Thoracic aorta (tissue), 2 donors: ENCODE measurements at regions not wholly inside any gene's neighbourhood (a gene's known extent, or its start where the extent isn't known, plus 50 kb on each side); places are given as distances from the start of the nearest gene placed in this dataset.

Experiments used
- ATAC-seq: fragments of 150-250 bp; one replicate; pipeline ENCODE4 v1.8.0; 2017; ENCODE audit warnings: low read depth; ENCODE audit not compliant: insufficient number of reproducible peaks, low FRiP score
- DNase-seq: peaks from one replicate; pipeline ENCODE4 v3.0.0-alpha.2; 2020; ENCODE audit warnings: low spot score
- H3K27ac ChIP-seq, 2 donors: fragments of 200-600 bp; sonication (generic); 1 replicate in 1 of 2; 2 replicates in 1 of 2; pipeline ENCODE4 v1.5.1; 2016; ENCODE audit warnings: mild to moderate bottlenecking in 2 of 2, moderate library complexity in 2 of 2
- H3K27me3 ChIP-seq: fragments of 200-600 bp; sonication (generic); replicated peaks from 2 replicates; pipeline ENCODE4 v1.6.0; 2016; ENCODE audit warnings: mild to moderate bottlenecking; ENCODE audit not compliant: insufficient read depth
- H3K36me3 ChIP-seq: fragments of 200-600 bp; sonication (generic); one replicate; pipeline ENCODE4 v1.5.1; 2016
- H3K4me1 ChIP-seq, 2 donors: fragments of 200-600 bp; sonication (generic); 1 replicate in 1 of 2; 2 replicates in 1 of 2; pipeline versions ENCODE4 v1.5.1 to v1.6.0; 2016; ENCODE audit warnings: low read depth in 2 of 2, mild to moderate bottlenecking in 1 of 2; ENCODE audit not compliant: control insufficient read depth in 1 of 2
- H3K4me3 ChIP-seq: fragments of 200-600 bp; sonication (generic); 2 replicates; pipeline ENCODE4 v1.5.1; 2016; ENCODE audit warnings: mild to moderate bottlenecking
- H3K9me3 ChIP-seq: fragments of 200-600 bp; sonication (generic); 2 replicates; pipeline ENCODE4 v1.5.1; 2016
- TF ChIP-seq, protein P1 (sequence below): fragments of 200-600 bp; sonication (generic); IDR thresholded peaks from one replicate; pipeline ENCODE4 v1.5.1; 2019; ENCODE audit warnings: antibody characterized with exemption

DNA sequence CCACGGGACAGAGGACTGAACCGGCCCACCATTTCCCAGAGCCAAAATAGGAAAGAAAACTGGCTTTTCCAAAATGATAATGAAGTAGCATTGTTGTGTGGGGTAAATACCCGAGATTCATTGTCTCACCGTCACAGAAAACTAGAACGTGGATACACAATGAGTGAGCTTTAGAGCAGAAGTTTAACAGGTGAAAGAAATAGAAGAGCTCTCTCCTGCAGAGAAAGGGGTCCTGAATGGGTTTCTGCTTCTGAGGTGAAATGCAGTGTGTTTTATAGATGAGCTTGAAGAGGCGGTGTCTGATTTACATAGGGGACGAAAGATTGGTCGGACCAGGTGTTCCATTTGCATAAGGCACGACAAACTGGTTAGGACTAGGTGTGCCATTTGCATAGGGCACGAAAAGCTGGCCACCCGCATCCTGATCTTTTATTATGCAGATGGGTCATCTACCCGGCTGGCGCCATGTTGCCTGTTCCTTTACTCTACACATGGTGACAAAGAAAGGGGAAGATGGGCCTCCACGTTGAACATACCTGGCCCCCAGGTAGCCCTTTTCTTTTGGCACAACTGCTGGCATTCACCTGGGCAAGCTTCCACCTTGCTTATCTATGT is 118.1 kb downstream of the ATXN3L start:
- Histone ChIP-seq H3K27ac (no peak overlapping the region), H3K36me3 (no peaks in the 10 kb centered on the region), H3K4me1 (peaks cover 0 to 5% of the 10 kb centered on the region in 2 donors), H3K9me3 (no peaks in the 10 kb centered on the region), H3K4me3 (no peak overlapping the region), H3K27me3 (no peaks in the 10 kb centered on the region)
- ATAC-seq (no peak), DNase-seq (no peak)
- TF ChIP-seq, protein P1, sequence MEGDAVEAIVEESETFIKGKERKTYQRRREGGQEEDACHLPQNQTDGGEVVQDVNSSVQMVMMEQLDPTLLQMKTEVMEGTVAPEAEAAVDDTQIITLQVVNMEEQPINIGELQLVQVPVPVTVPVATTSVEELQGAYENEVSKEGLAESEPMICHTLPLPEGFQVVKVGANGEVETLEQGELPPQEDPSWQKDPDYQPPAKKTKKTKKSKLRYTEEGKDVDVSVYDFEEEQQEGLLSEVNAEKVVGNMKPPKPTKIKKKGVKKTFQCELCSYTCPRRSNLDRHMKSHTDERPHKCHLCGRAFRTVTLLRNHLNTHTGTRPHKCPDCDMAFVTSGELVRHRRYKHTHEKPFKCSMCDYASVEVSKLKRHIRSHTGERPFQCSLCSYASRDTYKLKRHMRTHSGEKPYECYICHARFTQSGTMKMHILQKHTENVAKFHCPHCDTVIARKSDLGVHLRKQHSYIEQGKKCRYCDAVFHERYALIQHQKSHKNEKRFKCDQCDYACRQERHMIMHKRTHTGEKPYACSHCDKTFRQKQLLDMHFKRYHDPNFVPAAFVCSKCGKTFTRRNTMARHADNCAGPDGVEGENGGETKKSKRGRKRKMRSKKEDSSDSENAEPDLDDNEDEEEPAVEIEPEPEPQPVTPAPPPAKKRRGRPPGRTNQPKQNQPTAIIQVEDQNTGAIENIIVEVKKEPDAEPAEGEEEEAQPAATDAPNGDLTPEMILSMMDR: no peak

GRCh38 chrX:13200398-13200797 is 119.5 kb downstream of the ATXN3L start:
- Histone ChIP-seq H3K27ac (no peak overlapping the region), H3K4me1 (peaks cover 0 to 5% of the 10 kb centered on the region in 2 donors), H3K27me3 (no peaks in the 10 kb centered on the region), H3K36me3 (no peaks in the 10 kb centered on the region), H3K4me3 (no peak overlapping the region), H3K9me3 (no peaks in the 10 kb centered on the region)
- TF ChIP-seq, protein P1: no peak
- DNase-seq: no peak
- no peak for ATAC-seq

GRCh38 chrX:13198762-13199064 is 121.1 kb downstream of the ATXN3L start:
- TF ChIP-seq, protein P1: no peak
- H3K27me3 ChIP-seq: no peaks in the 10 kb centered on the region
- H3K36me3 ChIP-seq: no peaks in the 10 kb centered on the region
- DNase-seq (no peak), ATAC-seq (no peak)
- no peaks in the 10 kb centered on the region for H3K9me3 ChIP-seq
- no peak overlapping the region for H3K27ac ChIP-seq
- H3K4me1 ChIP-seq: peaks cover 0 to 11% of the 10 kb centered on the region in 2 donors
- no peak overlapping the region for H3K4me3 ChIP-seq

- Histone ChIP-seq H3K9me3 (no peaks in the 10 kb centered on the region), H3K27ac (no peak overlapping the region), H3K36me3 (no peaks in the 10 kb centered on the region), H3K4me3 (no peak overlapping the region), H3K4me1 (peaks cover 0 to 11% of the 10 kb centered on the region in 2 donors), H3K27me3 (no peaks in the 10 kb centered on the region)
- no peak for ATAC-seq
- DNase-seq: no peak
- TF ChIP-seq, protein P1: no peak
Measured at GRCh38 chrX:13198056-13198761, 121.6 kb downstream of the ATXN3L start.

DNA sequence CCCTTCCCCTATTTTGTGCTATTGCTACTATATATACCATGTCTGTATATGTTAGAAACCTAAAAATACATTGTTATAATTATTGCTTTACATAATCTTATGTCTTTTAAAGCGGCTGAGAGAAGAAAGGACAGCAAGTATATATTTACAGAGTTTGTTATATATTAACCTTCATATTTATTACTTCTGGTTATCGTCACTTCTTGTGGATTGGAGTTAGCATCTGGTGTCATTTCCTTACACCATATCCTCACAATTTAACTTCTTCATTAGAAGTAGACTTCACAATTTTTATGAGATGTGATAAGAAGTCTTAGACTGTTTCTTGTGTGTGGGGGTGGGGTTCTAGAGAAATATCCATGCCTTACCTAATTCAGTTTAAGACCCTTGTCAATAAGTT is 123.1 kb downstream of the ATXN3L start:
- Histone ChIP-seq H3K4me3 (no peak overlapping the region), H3K36me3 (no peaks in the 10 kb centered on the region), H3K9me3 (no peaks in the 10 kb centered on the region), H3K27ac (no peak overlapping the region), H3K27me3 (no peaks in the 10 kb centered on the region), H3K4me1 (peaks cover 0 to 6% of the 10 kb centered on the region in 2 donors)
- DNase-seq (no peak), ATAC-seq (no peak)
- TF ChIP-seq, protein P1: no peak
